NB4 (cell line): ENCODE measurements at regions not wholly inside any gene's neighbourhood (a gene's known extent, or its start where the extent isn't known, plus 50 kb on each side); places are given as distances from the start of the nearest gene placed in this dataset.

ENCODE experiments used
- MAX ChIP-seq: IDR thresholded peaks from 2 replicates; pipeline ENCODE4 v1.6.1; 2011; ENCODE audit warnings: low read depth, low read length
- MYC ChIP-seq: IDR thresholded peaks from 2 replicates; pipeline ENCODE4 v1.6.1; 2011; ENCODE audit warnings: low read depth, low read length
- POLR2A ChIP-seq: IDR thresholded peaks from 2 replicates; pipeline ENCODE4 v1.6.1; 2011; ENCODE audit warnings: mild to moderate bottlenecking; ENCODE audit not compliant: insufficient read length; ENCODE audit errors: extremely low read depth
- TF ChIP-seq, protein P1 (sequence below): IDR thresholded peaks from one replicate; pipeline ENCODE4 v1.5.1; 2012; ENCODE audit warnings: low read depth, low read length

DNA sequence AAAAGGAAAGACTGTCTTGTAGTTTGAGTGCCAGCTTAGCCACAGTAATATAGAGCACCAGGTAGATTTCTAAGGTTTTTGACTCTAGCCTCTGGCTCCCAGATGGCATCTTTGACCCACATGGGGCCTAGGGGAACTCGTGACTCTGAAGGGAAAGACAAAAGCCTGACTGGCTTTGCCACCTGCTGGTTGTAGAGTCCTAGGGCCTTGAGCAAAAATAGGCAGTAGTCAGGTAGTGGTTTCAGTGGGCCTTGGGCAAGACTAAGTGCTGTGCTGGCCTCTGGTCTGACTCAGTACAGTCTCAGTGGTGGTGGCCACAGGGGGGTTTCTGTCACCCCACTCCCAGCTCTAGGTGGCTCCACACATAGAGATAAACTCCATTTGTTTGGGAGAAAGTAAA lies 349.4 kb downstream of the FAM181B start:
- no peak for TF ChIP-seq POLR2A
- TF ChIP-seq, protein P1, sequence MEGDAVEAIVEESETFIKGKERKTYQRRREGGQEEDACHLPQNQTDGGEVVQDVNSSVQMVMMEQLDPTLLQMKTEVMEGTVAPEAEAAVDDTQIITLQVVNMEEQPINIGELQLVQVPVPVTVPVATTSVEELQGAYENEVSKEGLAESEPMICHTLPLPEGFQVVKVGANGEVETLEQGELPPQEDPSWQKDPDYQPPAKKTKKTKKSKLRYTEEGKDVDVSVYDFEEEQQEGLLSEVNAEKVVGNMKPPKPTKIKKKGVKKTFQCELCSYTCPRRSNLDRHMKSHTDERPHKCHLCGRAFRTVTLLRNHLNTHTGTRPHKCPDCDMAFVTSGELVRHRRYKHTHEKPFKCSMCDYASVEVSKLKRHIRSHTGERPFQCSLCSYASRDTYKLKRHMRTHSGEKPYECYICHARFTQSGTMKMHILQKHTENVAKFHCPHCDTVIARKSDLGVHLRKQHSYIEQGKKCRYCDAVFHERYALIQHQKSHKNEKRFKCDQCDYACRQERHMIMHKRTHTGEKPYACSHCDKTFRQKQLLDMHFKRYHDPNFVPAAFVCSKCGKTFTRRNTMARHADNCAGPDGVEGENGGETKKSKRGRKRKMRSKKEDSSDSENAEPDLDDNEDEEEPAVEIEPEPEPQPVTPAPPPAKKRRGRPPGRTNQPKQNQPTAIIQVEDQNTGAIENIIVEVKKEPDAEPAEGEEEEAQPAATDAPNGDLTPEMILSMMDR: no peak
- no peak for TF ChIP-seq MAX
- no peak for TF ChIP-seq MYC
